Activated CD8-positive, alpha-beta memory T cell treated with anti-CD3 and anti-CD28 coated beads for 36 hours (primary cell): ENCODE measurements at regions not wholly inside any gene's neighbourhood (a gene's known extent, or its start where the extent isn't known, plus 50 kb on each side); places are given as distances from the start of the nearest gene placed in this dataset.

Experiments used
- CTCF ChIA-PET: fragments of 350-600 bp; sonication (Branson Sonifier 250); formaldehyde crosslinking; loops from one replicate; lab custom pipeline; 2021; ENCODE audit warnings: antibody characterized with exemption; lab: Charles Lee
- POLR2A ChIA-PET: fragments of 350-600 bp; sonication (Branson Sonifier 250); formaldehyde crosslinking; loops from one replicate; lab custom pipeline; 2021; ENCODE audit warnings: antibody characterized with exemption; lab: Charles Lee

- CTCF ChIA-PET = no interaction called here
- POLR2A ChIA-PET = no interaction called here
These were observed 118.6 kb upstream of the KAZN start for GRCh38 chr1:14479865-14480264.

GRCh38 chr1:14482784-14483450 is 115.6 kb upstream of the KAZN start:
- CTCF ChIA-PET = no interaction called here
- POLR2A ChIA-PET = no interaction called here

- ChIA-PET CTCF (no interaction called here), POLR2A (no interaction called here)
These were observed 113.2 kb upstream of the KAZN start for GRCh38 chr1:14485285-14485684.

GRCh38 chr1:14486401-14487201 is 111.9 kb upstream of the KAZN start:
- CTCF ChIA-PET = no interaction called here

GRCh38 chr1:14487671-14488070 is 110.8 kb upstream of the KAZN start:
- CTCF ChIA-PET = no interaction called here
- POLR2A ChIA-PET = no interaction called here

More at GRCh38 chr1:14486401-14487201, 111.9 kb upstream of the KAZN start:
- POLR2A ChIA-PET = no interaction called here

GRCh38 chr1:14494911-14495310 is 103.6 kb upstream of the KAZN start:
- ChIA-PET CTCF (no interaction called here), POLR2A (no interaction called here)

- ChIA-PET CTCF (no interaction called here), POLR2A (no interaction called here)
These were observed 103.1 kb upstream of the KAZN start for GRCh38 chr1:14495381-14495780.

GRCh38 chr1:14495996-14496395 is 102.5 kb upstream of the KAZN start:
- CTCF ChIA-PET = no interaction called here
- POLR2A ChIA-PET = no interaction called here

- ChIA-PET CTCF (no interaction called here), POLR2A (no interaction called here)
These were observed 99.6 kb upstream of the KAZN start for GRCh38 chr1:14498839-14499238.

- ChIA-PET POLR2A (no interaction called here), CTCF (no interaction called here)
These were observed 99.0 kb upstream of the KAZN start for GRCh38 chr1:14499312-14500040.

GRCh38 chr1:14500041-14500440 is 98.4 kb upstream of the KAZN start:
- CTCF ChIA-PET = no interaction called here
- POLR2A ChIA-PET = no interaction called here

- POLR2A ChIA-PET = no interaction called here
- CTCF ChIA-PET = no interaction called here
These were observed 97.6 kb upstream of the KAZN start for GRCh38 chr1:14500912-14501311.

GRCh38 chr1:14504517-14504916 is 94.0 kb upstream of the KAZN start:
- ChIA-PET POLR2A (no interaction called here), CTCF (no interaction called here)

GRCh38 chr1:14506471-14507255 is 91.8 kb upstream of the KAZN start:
- ChIA-PET CTCF (no interaction called here), POLR2A (no interaction called here)

GRCh38 chr1:14507262-14507661 is 91.2 kb upstream of the KAZN start:
- POLR2A ChIA-PET = no interaction called here
- CTCF ChIA-PET = no interaction called here

GRCh38 chr1:14508613-14509012 is 89.9 kb upstream of the KAZN start:
- ChIA-PET CTCF (no interaction called here), POLR2A (no interaction called here)

- CTCF ChIA-PET = no interaction called here
- POLR2A ChIA-PET = no interaction called here
These were observed 87.3 kb upstream of the KAZN start for GRCh38 chr1:14511166-14511680.

- CTCF ChIA-PET = no interaction called here
- POLR2A ChIA-PET = no interaction called here
These were observed 86.5 kb upstream of the KAZN start for GRCh38 chr1:14511796-14512585.

- CTCF ChIA-PET = no interaction called here
- POLR2A ChIA-PET = no interaction called here
These were observed 85.4 kb upstream of the KAZN start for GRCh38 chr1:14513111-14513510.
